ENCODE measurements at regions not wholly inside any gene's neighbourhood (a gene's known extent, or its start where the extent isn't known, plus 50 kb on each side); places are given as distances from the start of the nearest gene placed in this dataset.
"Not testable (repeated sequence)": the region's sequence is repeated elsewhere in the genome, so short reads cannot be mapped to it uniquely, and the experiment has no call there.

DNA sequence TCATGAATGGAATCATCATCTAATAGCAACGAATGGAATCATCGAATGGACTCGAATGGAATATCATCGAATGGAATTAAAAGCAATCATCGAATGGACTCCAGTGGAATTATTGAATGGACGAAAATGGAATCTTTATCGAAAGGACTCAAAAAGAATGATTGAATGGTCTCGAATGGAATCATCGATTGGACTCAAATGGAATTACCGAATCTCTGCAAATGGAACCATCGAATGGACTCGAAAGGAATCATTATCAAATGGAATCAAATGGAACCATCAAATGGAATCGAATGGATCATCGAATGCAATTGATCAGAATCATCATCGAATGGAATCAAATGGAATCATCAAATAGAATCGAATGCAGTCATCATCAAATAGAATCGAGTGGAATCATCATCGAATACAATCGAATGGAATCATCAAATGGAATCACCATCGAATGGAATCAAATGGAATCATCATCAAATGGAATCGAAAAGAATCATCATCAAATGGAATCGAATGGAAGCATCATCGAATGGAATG, 225.7 kb downstream of the SHCBP1 start:
- TF ChIP-seq, protein P1, sequence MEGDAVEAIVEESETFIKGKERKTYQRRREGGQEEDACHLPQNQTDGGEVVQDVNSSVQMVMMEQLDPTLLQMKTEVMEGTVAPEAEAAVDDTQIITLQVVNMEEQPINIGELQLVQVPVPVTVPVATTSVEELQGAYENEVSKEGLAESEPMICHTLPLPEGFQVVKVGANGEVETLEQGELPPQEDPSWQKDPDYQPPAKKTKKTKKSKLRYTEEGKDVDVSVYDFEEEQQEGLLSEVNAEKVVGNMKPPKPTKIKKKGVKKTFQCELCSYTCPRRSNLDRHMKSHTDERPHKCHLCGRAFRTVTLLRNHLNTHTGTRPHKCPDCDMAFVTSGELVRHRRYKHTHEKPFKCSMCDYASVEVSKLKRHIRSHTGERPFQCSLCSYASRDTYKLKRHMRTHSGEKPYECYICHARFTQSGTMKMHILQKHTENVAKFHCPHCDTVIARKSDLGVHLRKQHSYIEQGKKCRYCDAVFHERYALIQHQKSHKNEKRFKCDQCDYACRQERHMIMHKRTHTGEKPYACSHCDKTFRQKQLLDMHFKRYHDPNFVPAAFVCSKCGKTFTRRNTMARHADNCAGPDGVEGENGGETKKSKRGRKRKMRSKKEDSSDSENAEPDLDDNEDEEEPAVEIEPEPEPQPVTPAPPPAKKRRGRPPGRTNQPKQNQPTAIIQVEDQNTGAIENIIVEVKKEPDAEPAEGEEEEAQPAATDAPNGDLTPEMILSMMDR (IDR thresholded peaks at IDR 0.05), result not testable (repeated sequence)
- not testable (repeated sequence) for TF ChIP-seq EP300 (IDR thresholded peaks at IDR 0.05); POLR2A (IDR thresholded peaks at IDR 0.05; ENCODE audit: low read depth)
